ENCODE measurements at regions not wholly inside any gene's neighbourhood (a gene's known extent, or its start where the extent isn't known, plus 50 kb on each side); places are given as distances from the start of the nearest gene placed in this dataset.

- no peak for ATAC-seq (ENCODE audit: low read depth)
- no peak for DNase-seq
- Mint-ChIP-seq H3K36me3 (ENCODE audit: low read depth) (no peaks in the 10 kb centered on the region), H3K27ac (no peak overlapping the region), H3K4me1 (no peaks in the 10 kb centered on the region), H3K9me3 (no peaks in the 10 kb centered on the region), H3K27me3 (no peaks in the 10 kb centered on the region), H3K4me3 (no peak overlapping the region)
- POLR2A ChIA-PET, result no interaction called here
- CTCF ChIA-PET, result no interaction called here
- intact Hi-C loops (cut with micrococcal nuclease), result no loop called here
- TF ChIP-seq, protein P1, sequence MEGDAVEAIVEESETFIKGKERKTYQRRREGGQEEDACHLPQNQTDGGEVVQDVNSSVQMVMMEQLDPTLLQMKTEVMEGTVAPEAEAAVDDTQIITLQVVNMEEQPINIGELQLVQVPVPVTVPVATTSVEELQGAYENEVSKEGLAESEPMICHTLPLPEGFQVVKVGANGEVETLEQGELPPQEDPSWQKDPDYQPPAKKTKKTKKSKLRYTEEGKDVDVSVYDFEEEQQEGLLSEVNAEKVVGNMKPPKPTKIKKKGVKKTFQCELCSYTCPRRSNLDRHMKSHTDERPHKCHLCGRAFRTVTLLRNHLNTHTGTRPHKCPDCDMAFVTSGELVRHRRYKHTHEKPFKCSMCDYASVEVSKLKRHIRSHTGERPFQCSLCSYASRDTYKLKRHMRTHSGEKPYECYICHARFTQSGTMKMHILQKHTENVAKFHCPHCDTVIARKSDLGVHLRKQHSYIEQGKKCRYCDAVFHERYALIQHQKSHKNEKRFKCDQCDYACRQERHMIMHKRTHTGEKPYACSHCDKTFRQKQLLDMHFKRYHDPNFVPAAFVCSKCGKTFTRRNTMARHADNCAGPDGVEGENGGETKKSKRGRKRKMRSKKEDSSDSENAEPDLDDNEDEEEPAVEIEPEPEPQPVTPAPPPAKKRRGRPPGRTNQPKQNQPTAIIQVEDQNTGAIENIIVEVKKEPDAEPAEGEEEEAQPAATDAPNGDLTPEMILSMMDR (IDR thresholded peaks at IDR 0.05), result no peak
Measured at GRCh38 chr20:24787071-24787470, 162.0 kb upstream of the CST7 start.

GRCh38 chr20:24787621-24788020 lies 161.4 kb upstream of the CST7 start:
- Mint-ChIP-seq H3K27me3 (no peaks in the 10 kb centered on the region), H3K4me1 (no peaks in the 10 kb centered on the region), H3K9me3 (no peaks in the 10 kb centered on the region), H3K36me3 (ENCODE audit: low read depth) (no peaks in the 10 kb centered on the region), H3K4me3 (no peak overlapping the region), H3K27ac (no peak overlapping the region)
- DNase-seq, result no peak
- intact Hi-C loops (cut with micrococcal nuclease), result no loop called here
- ATAC-seq (ENCODE audit: low read depth), result no peak
- ChIA-PET POLR2A (no interaction called here), CTCF (no interaction called here)
- TF ChIP-seq, protein P1 (IDR thresholded peaks at IDR 0.05), result no peak

GRCh38 chr20:24789877-24790276 lies 159.2 kb upstream of the CST7 start:
- no peak for ATAC-seq (ENCODE audit: low read depth)
- H3K27ac Mint-ChIP-seq, result no peak overlapping the region

DNA sequence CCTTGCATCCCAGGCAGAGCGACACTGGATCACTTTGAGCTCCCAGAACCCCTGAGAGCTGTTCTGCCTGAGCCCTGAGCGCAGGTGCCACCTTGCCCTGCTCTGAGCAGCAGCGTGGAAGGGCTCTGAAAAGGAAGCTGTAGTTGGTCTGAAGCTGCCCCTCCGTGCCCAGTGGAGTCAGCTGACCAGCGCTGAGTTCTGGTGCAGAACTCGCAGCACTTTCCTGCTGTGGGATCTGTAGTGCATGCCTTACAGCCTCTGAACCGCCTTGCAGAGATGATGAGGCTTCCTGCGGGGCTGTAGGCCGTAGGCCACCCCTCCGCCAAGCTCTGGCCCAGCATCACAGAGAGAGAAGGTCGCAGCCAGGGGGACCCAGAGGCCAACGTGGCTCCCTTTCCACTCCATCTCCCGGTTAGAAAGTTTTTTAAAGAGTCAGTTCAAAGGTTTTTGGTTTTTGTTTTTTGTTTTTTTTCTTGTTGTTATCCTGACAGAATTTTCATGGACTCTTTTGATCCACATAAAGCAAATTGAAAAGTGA lies 158.3 kb upstream of the CST7 start:
- Mint-ChIP-seq H3K36me3 (ENCODE audit: low read depth) (no peaks in the 10 kb centered on the region), H3K4me3 (no peak overlapping the region), H3K27ac (no peak overlapping the region), H3K9me3 (no peaks in the 10 kb centered on the region), H3K4me1 (no peaks in the 10 kb centered on the region), H3K27me3 (peaks cover 2% of the 10 kb centered on the region)
- TF ChIP-seq, protein P1 (IDR thresholded peaks at IDR 0.05), result no peak
- ChIA-PET POLR2A (no interaction called here), CTCF (no interaction called here)
- ATAC-seq (ENCODE audit: low read depth) (no peak), DNase-seq (no peak)
- intact Hi-C loops (cut with micrococcal nuclease), result no loop called here

More at GRCh38 chr20:24789877-24790276, 159.2 kb upstream of the CST7 start:
- TF ChIP-seq, protein P1 (IDR thresholded peaks at IDR 0.05), result no peak
- H3K9me3 Mint-ChIP-seq, result no peaks in the 10 kb centered on the region
- POLR2A ChIA-PET, result no interaction called here
- H3K4me1 Mint-ChIP-seq, result no peaks in the 10 kb centered on the region
- H3K4me3 Mint-ChIP-seq, result no peak overlapping the region
- intact Hi-C loops (cut with micrococcal nuclease), result no loop called here
- DNase-seq, result no peak
- CTCF ChIA-PET, result no interaction called here
- H3K36me3 Mint-ChIP-seq (ENCODE audit: low read depth), result no peaks in the 10 kb centered on the region
- H3K27me3 Mint-ChIP-seq, result no peaks in the 10 kb centered on the region

- Mint-ChIP-seq H3K27ac (no peak overlapping the region), H3K36me3 (ENCODE audit: low read depth) (no peaks in the 10 kb centered on the region), H3K9me3 (no peaks in the 10 kb centered on the region), H3K4me3 (no peak overlapping the region), H3K4me1 (no peaks in the 10 kb centered on the region), H3K27me3 (peaks cover 3% of the 10 kb centered on the region)
- POLR2A ChIA-PET, result no interaction called here
- CTCF ChIA-PET, result no interaction called here
- ATAC-seq (ENCODE audit: low read depth), result no peak
- intact Hi-C loops (cut with micrococcal nuclease), result no loop called here
- TF ChIP-seq, protein P1 (IDR thresholded peaks at IDR 0.05), result no peak
- no peak for DNase-seq
Measured at GRCh38 chr20:24791953-24792352, 157.1 kb upstream of the CST7 start.
